H9 (cell line): ENCODE measurements at regions not wholly inside any gene's neighbourhood (a gene's known extent, or its start where the extent isn't known, plus 50 kb on each side); places are given as distances from the start of the nearest gene placed in this dataset.

ENCODE experiments used
- DNase-seq: peaks from one replicate; pipeline ENCODE4 v3.0.0-alpha.2; 2017
- H2AFZ ChIP-seq: one replicate; pipeline ENCODE4 v1.6.1; 2013; ENCODE audit warnings: mild to moderate bottlenecking, low read length, control low read depth, moderate library complexity
- H2AK5ac ChIP-seq: 2 replicates; pipeline ENCODE4 v1.6.1; 2013; ENCODE audit warnings: low read length, control low read depth, mixed read lengths; ENCODE audit not compliant: insufficient read length
- H2BK120ac ChIP-seq: one replicate; pipeline ENCODE4 v1.6.1; 2013; ENCODE audit warnings: low read depth, mild to moderate bottlenecking, low read length, control low read depth, inconsistent platforms; ENCODE audit not compliant: poor library complexity, severe bottlenecking
- H2BK12ac ChIP-seq: 2 replicates; pipeline ENCODE4 v1.6.1; 2013; ENCODE audit warnings: low read length, control low read depth, mixed read lengths, low read depth; ENCODE audit not compliant: insufficient read length
- H2BK15ac ChIP-seq: 2 replicates; pipeline ENCODE4 v1.6.1; 2013; ENCODE audit warnings: low read depth, low read length, control low read depth
- H2BK20ac ChIP-seq: one replicate; pipeline ENCODE4 v1.6.1; 2013; ENCODE audit warnings: low read depth, mild to moderate bottlenecking, low read length, control low read depth, inconsistent platforms; ENCODE audit not compliant: poor library complexity, severe bottlenecking
- H2BK5ac ChIP-seq: 2 replicates; pipeline ENCODE4 v1.6.1; 2013; ENCODE audit warnings: low read length, control low read depth, mixed read lengths; ENCODE audit not compliant: insufficient read length
- H3K14ac ChIP-seq: 2 replicates; pipeline ENCODE4 v1.6.1; 2013; ENCODE audit warnings: low read length, control low read depth; ENCODE audit not compliant: insufficient read depth
- H3K18ac ChIP-seq: 2 replicates; pipeline ENCODE4 v1.6.1; 2013; ENCODE audit warnings: low read depth, mild to moderate bottlenecking, mixed read lengths, low read length, control low read depth; ENCODE audit not compliant: insufficient read length
- H3K23ac ChIP-seq: 2 replicates; pipeline ENCODE4 v1.6.1; 2013; ENCODE audit warnings: low read length, control low read depth, mixed read lengths, low read depth; ENCODE audit not compliant: insufficient read length
- H3K23me2 ChIP-seq: 2 replicates; pipeline ENCODE4 v1.6.1; 2013; ENCODE audit warnings: low read depth, mild to moderate bottlenecking, mixed read lengths, low read length, control low read depth; ENCODE audit not compliant: insufficient read length, poor library complexity, severe bottlenecking
- H3K27ac ChIP-seq: 2 replicates; pipeline ENCODE4 v1.5.1; 2013; ENCODE audit warnings: low read length, control low read depth, mixed read lengths, low read depth; ENCODE audit not compliant: insufficient read length
- H3K27me3 ChIP-seq: 2 replicates; pipeline ENCODE4 v1.6.1; 2013; ENCODE audit warnings: low read length, control low read depth, inconsistent platforms; ENCODE audit not compliant: insufficient read depth
- H3K4ac ChIP-seq: 2 replicates; pipeline ENCODE4 v1.6.1; 2013; ENCODE audit warnings: low read depth, mild to moderate bottlenecking, control low read depth, inconsistent platforms, low read length, moderate library complexity
- H3K4me1 ChIP-seq: 2 replicates; pipeline ENCODE4 v1.6.1; 2013; ENCODE audit warnings: low read length, control low read depth, inconsistent platforms; ENCODE audit not compliant: insufficient read depth
- H3K4me2 ChIP-seq: 2 replicates; pipeline ENCODE4 v1.6.1; 2013; ENCODE audit warnings: low read length, control low read depth, mixed read lengths; ENCODE audit not compliant: insufficient read length, insufficient read depth
- H3K56ac ChIP-seq: 2 replicates; pipeline ENCODE4 v1.6.1; 2013; ENCODE audit warnings: low read depth, mild to moderate bottlenecking, mixed read lengths, low read length, control low read depth; ENCODE audit not compliant: insufficient read length
- H3K79me1 ChIP-seq: 2 replicates; pipeline ENCODE4 v1.6.1; 2013; ENCODE audit warnings: low read depth, mild to moderate bottlenecking, moderate library complexity, low read length, control low read depth, inconsistent platforms; ENCODE audit not compliant: insufficient read depth, poor library complexity, severe bottlenecking
- H3K79me2 ChIP-seq: 2 replicates; pipeline ENCODE4 v1.6.1; 2013; ENCODE audit warnings: low read length, control low read depth, inconsistent platforms; ENCODE audit not compliant: insufficient read depth
- H3K9ac ChIP-seq: 2 replicates; pipeline ENCODE4 v1.6.1; 2013; ENCODE audit warnings: low read length, control low read depth, mixed read lengths; ENCODE audit not compliant: insufficient read length; ENCODE audit errors: extremely low read depth
- H3K9me3 ChIP-seq: one replicate; pipeline ENCODE4 v1.6.1; 2013; ENCODE audit warnings: low read depth, low read length, inconsistent platforms; ENCODE audit not compliant: control insufficient read depth
- H3T11ph ChIP-seq: one replicate; pipeline ENCODE4 v1.6.1; 2013; ENCODE audit warnings: mild to moderate bottlenecking, low read length, control low read depth, inconsistent platforms
- H4K20me1 ChIP-seq: one replicate; pipeline ENCODE4 v1.6.1; 2013; ENCODE audit not compliant: control insufficient read depth, insufficient read length, insufficient read depth
- H4K5ac ChIP-seq: 2 replicates; pipeline ENCODE4 v1.6.1; 2013; ENCODE audit warnings: low read depth, mild to moderate bottlenecking, mixed read lengths, low read length, control low read depth; ENCODE audit not compliant: insufficient read length
- H4K8ac ChIP-seq: replicated peaks from 2 replicates; pipeline ENCODE4 v1.6.1; 2013; ENCODE audit warnings: low read length, control low read depth, mixed read lengths, low read depth; ENCODE audit not compliant: insufficient read length
- H4K91ac ChIP-seq: 2 replicates; pipeline ENCODE4 v1.6.1; 2013; ENCODE audit warnings: low read depth, mild to moderate bottlenecking, moderate library complexity, mixed read lengths, low read length, control low read depth; ENCODE audit not compliant: insufficient read length
- H3K27ac Mint-ChIP-seq, 3 experiments: 2 replicates in 2 of 3; 3 replicates in 1 of 3; pipeline ENCODE4 v1.8.0; 2020 to 2021; ENCODE audit warnings: mixed read lengths in 3 of 3, mild to moderate bottlenecking in 1 of 3, moderate library complexity in 1 of 3
- H3K27me3 Mint-ChIP-seq: 2 replicates; pipeline ENCODE4 v1.8.0; 2021; ENCODE audit warnings: low read depth, mild to moderate bottlenecking, moderate library complexity, mixed read lengths
- H3K36me3 Mint-ChIP-seq, 3 experiments: 2 replicates in 2 of 3; 3 replicates in 1 of 3; pipeline ENCODE4 v1.8.0; 2020 to 2021; ENCODE audit warnings: low read depth in 3 of 3, mixed read lengths in 3 of 3; ENCODE audit not compliant: insufficient read depth in 1 of 3
- H3K4me1 Mint-ChIP-seq, 2 experiments: 2 replicates each; pipeline ENCODE4 v1.8.0; 2020; ENCODE audit warnings: mixed read lengths in 2 of 2
- H3K4me3 Mint-ChIP-seq, 2 experiments: 2 replicates in 1 of 2; 3 replicates in 1 of 2; pipeline ENCODE4 v1.8.0; 2020 to 2021; ENCODE audit warnings: mild to moderate bottlenecking in 2 of 2, mixed read lengths in 2 of 2, moderate library complexity in 1 of 2
- H3K9me3 Mint-ChIP-seq, 2 experiments: 2 replicates in 1 of 2; 3 replicates in 1 of 2; pipeline ENCODE4 v1.8.0; 2020; ENCODE audit warnings: mild to moderate bottlenecking in 2 of 2, mixed read lengths in 2 of 2, moderate library complexity in 1 of 2
- WGBS: extraction: QIAGEN DNeasy Blood & Tissue Kit; methylation state at CpG from one replicate; pipeline ENCODE4 v1.1.7; 2013; ENCODE audit warnings: missing lambda C conversion rate, low lambda C conversion rate, mixed read lengths; ENCODE audit not compliant: insufficient read length; ENCODE audit errors: extremely low coverage; 5-methylcytosine and 5-hydroxymethylcytosine counted together
- TF ChIP-seq, protein P1 (sequence below): fragments of 200-600 bp; sonication (generic); conservative IDR thresholded peaks from 3 replicates; pipeline ENCODE4 v1.8.0; 2021; ENCODE audit warnings: antibody characterized with exemption, mild to moderate bottlenecking

DNA sequence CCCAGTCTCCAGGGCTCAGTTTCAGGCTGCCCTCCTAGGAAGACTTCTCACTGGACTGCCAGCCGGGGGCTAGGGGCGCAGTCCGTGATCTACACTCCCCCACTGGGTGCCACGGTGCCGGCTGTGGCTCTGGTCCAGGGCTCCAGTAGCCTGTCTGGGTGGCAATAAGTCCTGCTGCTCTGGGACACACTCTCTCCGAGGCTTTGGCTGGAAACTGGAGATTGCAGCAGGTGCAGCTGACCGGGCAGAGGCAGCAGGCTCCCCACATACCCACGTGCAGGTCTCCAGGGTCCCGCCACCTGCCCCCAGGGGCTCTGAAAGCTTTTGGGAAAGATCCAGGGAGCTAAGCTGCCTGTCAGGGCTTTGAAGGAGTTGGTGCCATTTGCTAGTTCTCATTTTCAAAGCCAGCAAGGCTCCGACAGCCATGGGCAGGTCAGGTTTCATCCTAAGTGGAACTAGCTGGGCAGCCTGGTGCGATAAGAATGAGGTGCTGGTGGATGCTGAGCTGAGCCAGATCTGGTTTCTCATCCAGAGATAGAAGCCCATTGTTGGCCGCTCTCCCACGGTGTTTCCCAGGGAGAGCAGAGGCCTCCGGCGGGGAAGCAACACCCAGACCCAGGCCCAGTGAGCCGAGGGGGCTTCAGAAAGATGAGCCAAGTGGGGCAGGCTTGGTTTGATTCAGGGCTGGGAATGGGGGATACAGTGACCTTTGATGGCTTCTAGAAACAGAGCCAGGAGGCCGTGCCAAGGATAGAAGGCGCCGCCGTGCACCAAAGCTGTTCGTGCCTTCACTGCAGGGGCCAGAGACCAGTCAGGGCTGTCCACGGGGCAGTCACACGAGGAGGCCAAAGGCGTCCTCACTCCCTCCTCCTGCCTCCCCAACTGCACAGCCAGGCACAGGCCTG is 141.7 kb upstream of the GPC1 start:
- Histone ChIP-seq H3K18ac (no peak overlapping the region), H3K4me2 (no peak overlapping the region), H2BK120ac (no peak overlapping the region), H3K56ac (no peak overlapping the region), H3K27ac (no peak overlapping the region), H2AFZ (no peak overlapping the region), H2BK20ac (no peak overlapping the region), H3K23ac (no peak overlapping the region), H3K4ac (no peak overlapping the region), H2BK12ac (no peak overlapping the region), H3K9ac (no peak overlapping the region), H3K14ac (no peak overlapping the region), H2BK5ac (no peak overlapping the region), H3T11ph (no peak overlapping the region), H3K4me1 (no peaks in the 10 kb centered on the region; the same call in 1 of the 2 replicates), H4K91ac (no peak overlapping the region), H4K20me1 (no peaks in the 10 kb centered on the region), H3K79me2 (no peaks in the 10 kb centered on the region), H3K27me3 (no peaks in the 10 kb centered on the region), H2AK5ac (no peak overlapping the region), H4K8ac (no peak overlapping the region), H2BK15ac (no peak overlapping the region), H3K9me3 (no peaks in the 10 kb centered on the region), H3K79me1 (no peaks in the 10 kb centered on the region), H3K23me2 (no peaks in the 10 kb centered on the region), H4K5ac (no peak overlapping the region)
- Mint-ChIP-seq H3K4me1 (peaks cover 29 to 50% of the 10 kb centered on the region in 2 experiments), H3K9me3 (no peaks in the 10 kb centered on the region), H3K27me3 (peaks cover 2% of the 10 kb centered on the region), H3K36me3 (no peaks in the 10 kb centered on the region; a peak in 1 of 7 replicates), H3K27ac (no peak overlapping the region), H3K4me3 (no peak overlapping the region)
- WGBS, result no CpG with 5 or more reads among the region's 24 CpGs
- TF ChIP-seq, protein P1, sequence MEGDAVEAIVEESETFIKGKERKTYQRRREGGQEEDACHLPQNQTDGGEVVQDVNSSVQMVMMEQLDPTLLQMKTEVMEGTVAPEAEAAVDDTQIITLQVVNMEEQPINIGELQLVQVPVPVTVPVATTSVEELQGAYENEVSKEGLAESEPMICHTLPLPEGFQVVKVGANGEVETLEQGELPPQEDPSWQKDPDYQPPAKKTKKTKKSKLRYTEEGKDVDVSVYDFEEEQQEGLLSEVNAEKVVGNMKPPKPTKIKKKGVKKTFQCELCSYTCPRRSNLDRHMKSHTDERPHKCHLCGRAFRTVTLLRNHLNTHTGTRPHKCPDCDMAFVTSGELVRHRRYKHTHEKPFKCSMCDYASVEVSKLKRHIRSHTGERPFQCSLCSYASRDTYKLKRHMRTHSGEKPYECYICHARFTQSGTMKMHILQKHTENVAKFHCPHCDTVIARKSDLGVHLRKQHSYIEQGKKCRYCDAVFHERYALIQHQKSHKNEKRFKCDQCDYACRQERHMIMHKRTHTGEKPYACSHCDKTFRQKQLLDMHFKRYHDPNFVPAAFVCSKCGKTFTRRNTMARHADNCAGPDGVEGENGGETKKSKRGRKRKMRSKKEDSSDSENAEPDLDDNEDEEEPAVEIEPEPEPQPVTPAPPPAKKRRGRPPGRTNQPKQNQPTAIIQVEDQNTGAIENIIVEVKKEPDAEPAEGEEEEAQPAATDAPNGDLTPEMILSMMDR, result no peak
- DNase-seq, result no peak
